H9 (cell line): ENCODE measurements at regions not wholly inside any gene's neighbourhood (a gene's known extent, or its start where the extent isn't known, plus 50 kb on each side); places are given as distances from the start of the nearest gene placed in this dataset.

Source experiments
- DNase-seq: peaks from one replicate; pipeline ENCODE4 v3.0.0-alpha.2; 2017
- H2AFZ ChIP-seq: one replicate; pipeline ENCODE4 v1.6.1; 2013; ENCODE audit warnings: mild to moderate bottlenecking, low read length, control low read depth, moderate library complexity
- H2AK5ac ChIP-seq: 2 replicates; pipeline ENCODE4 v1.6.1; 2013; ENCODE audit warnings: low read length, control low read depth, mixed read lengths; ENCODE audit not compliant: insufficient read length
- H2BK120ac ChIP-seq: one replicate; pipeline ENCODE4 v1.6.1; 2013; ENCODE audit warnings: low read depth, mild to moderate bottlenecking, low read length, control low read depth, inconsistent platforms; ENCODE audit not compliant: poor library complexity, severe bottlenecking
- H2BK12ac ChIP-seq: 2 replicates; pipeline ENCODE4 v1.6.1; 2013; ENCODE audit warnings: low read length, control low read depth, mixed read lengths, low read depth; ENCODE audit not compliant: insufficient read length
- H2BK15ac ChIP-seq: 2 replicates; pipeline ENCODE4 v1.6.1; 2013; ENCODE audit warnings: low read depth, low read length, control low read depth
- H2BK20ac ChIP-seq: one replicate; pipeline ENCODE4 v1.6.1; 2013; ENCODE audit warnings: low read depth, mild to moderate bottlenecking, low read length, control low read depth, inconsistent platforms; ENCODE audit not compliant: poor library complexity, severe bottlenecking
- H2BK5ac ChIP-seq: 2 replicates; pipeline ENCODE4 v1.6.1; 2013; ENCODE audit warnings: low read length, control low read depth, mixed read lengths; ENCODE audit not compliant: insufficient read length
- H3K14ac ChIP-seq: 2 replicates; pipeline ENCODE4 v1.6.1; 2013; ENCODE audit warnings: low read length, control low read depth; ENCODE audit not compliant: insufficient read depth
- H3K18ac ChIP-seq: 2 replicates; pipeline ENCODE4 v1.6.1; 2013; ENCODE audit warnings: low read depth, mild to moderate bottlenecking, mixed read lengths, low read length, control low read depth; ENCODE audit not compliant: insufficient read length
- H3K23ac ChIP-seq: 2 replicates; pipeline ENCODE4 v1.6.1; 2013; ENCODE audit warnings: low read length, control low read depth, mixed read lengths, low read depth; ENCODE audit not compliant: insufficient read length
- H3K23me2 ChIP-seq: 2 replicates; pipeline ENCODE4 v1.6.1; 2013; ENCODE audit warnings: low read depth, mild to moderate bottlenecking, mixed read lengths, low read length, control low read depth; ENCODE audit not compliant: insufficient read length, poor library complexity, severe bottlenecking
- H3K27ac ChIP-seq: 2 replicates; pipeline ENCODE4 v1.5.1; 2013; ENCODE audit warnings: low read length, control low read depth, mixed read lengths, low read depth; ENCODE audit not compliant: insufficient read length
- H3K27me3 ChIP-seq: 2 replicates; pipeline ENCODE4 v1.6.1; 2013; ENCODE audit warnings: low read length, control low read depth, inconsistent platforms; ENCODE audit not compliant: insufficient read depth
- H3K4ac ChIP-seq: 2 replicates; pipeline ENCODE4 v1.6.1; 2013; ENCODE audit warnings: low read depth, mild to moderate bottlenecking, control low read depth, inconsistent platforms, low read length, moderate library complexity
- H3K4me1 ChIP-seq: 2 replicates; pipeline ENCODE4 v1.6.1; 2013; ENCODE audit warnings: low read length, control low read depth, inconsistent platforms; ENCODE audit not compliant: insufficient read depth
- H3K4me2 ChIP-seq: 2 replicates; pipeline ENCODE4 v1.6.1; 2013; ENCODE audit warnings: low read length, control low read depth, mixed read lengths; ENCODE audit not compliant: insufficient read length, insufficient read depth
- H3K56ac ChIP-seq: 2 replicates; pipeline ENCODE4 v1.6.1; 2013; ENCODE audit warnings: low read depth, mild to moderate bottlenecking, mixed read lengths, low read length, control low read depth; ENCODE audit not compliant: insufficient read length
- H3K79me1 ChIP-seq: 2 replicates; pipeline ENCODE4 v1.6.1; 2013; ENCODE audit warnings: low read depth, mild to moderate bottlenecking, moderate library complexity, low read length, control low read depth, inconsistent platforms; ENCODE audit not compliant: insufficient read depth, poor library complexity, severe bottlenecking
- H3K79me2 ChIP-seq: 2 replicates; pipeline ENCODE4 v1.6.1; 2013; ENCODE audit warnings: low read length, control low read depth, inconsistent platforms; ENCODE audit not compliant: insufficient read depth
- H3K9ac ChIP-seq: 2 replicates; pipeline ENCODE4 v1.6.1; 2013; ENCODE audit warnings: low read length, control low read depth, mixed read lengths; ENCODE audit not compliant: insufficient read length; ENCODE audit errors: extremely low read depth
- H3K9me3 ChIP-seq: one replicate; pipeline ENCODE4 v1.6.1; 2013; ENCODE audit warnings: low read depth, low read length, inconsistent platforms; ENCODE audit not compliant: control insufficient read depth
- H3T11ph ChIP-seq: one replicate; pipeline ENCODE4 v1.6.1; 2013; ENCODE audit warnings: mild to moderate bottlenecking, low read length, control low read depth, inconsistent platforms
- H4K20me1 ChIP-seq: one replicate; pipeline ENCODE4 v1.6.1; 2013; ENCODE audit not compliant: control insufficient read depth, insufficient read length, insufficient read depth
- H4K5ac ChIP-seq: 2 replicates; pipeline ENCODE4 v1.6.1; 2013; ENCODE audit warnings: low read depth, mild to moderate bottlenecking, mixed read lengths, low read length, control low read depth; ENCODE audit not compliant: insufficient read length
- H4K8ac ChIP-seq: replicated peaks from 2 replicates; pipeline ENCODE4 v1.6.1; 2013; ENCODE audit warnings: low read length, control low read depth, mixed read lengths, low read depth; ENCODE audit not compliant: insufficient read length
- H4K91ac ChIP-seq: 2 replicates; pipeline ENCODE4 v1.6.1; 2013; ENCODE audit warnings: low read depth, mild to moderate bottlenecking, moderate library complexity, mixed read lengths, low read length, control low read depth; ENCODE audit not compliant: insufficient read length
- H3K27ac Mint-ChIP-seq, 3 experiments: 2 replicates in 2 of 3; 3 replicates in 1 of 3; pipeline ENCODE4 v1.8.0; 2020 to 2021; ENCODE audit warnings: mixed read lengths in 3 of 3, mild to moderate bottlenecking in 1 of 3, moderate library complexity in 1 of 3
- H3K27me3 Mint-ChIP-seq: 2 replicates; pipeline ENCODE4 v1.8.0; 2021; ENCODE audit warnings: low read depth, mild to moderate bottlenecking, moderate library complexity, mixed read lengths
- H3K36me3 Mint-ChIP-seq, 3 experiments: 2 replicates in 2 of 3; 3 replicates in 1 of 3; pipeline ENCODE4 v1.8.0; 2020 to 2021; ENCODE audit warnings: low read depth in 3 of 3, mixed read lengths in 3 of 3; ENCODE audit not compliant: insufficient read depth in 1 of 3
- H3K4me1 Mint-ChIP-seq, 2 experiments: 2 replicates each; pipeline ENCODE4 v1.8.0; 2020; ENCODE audit warnings: mixed read lengths in 2 of 2
- H3K4me3 Mint-ChIP-seq, 2 experiments: 2 replicates in 1 of 2; 3 replicates in 1 of 2; pipeline ENCODE4 v1.8.0; 2020 to 2021; ENCODE audit warnings: mild to moderate bottlenecking in 2 of 2, mixed read lengths in 2 of 2, moderate library complexity in 1 of 2
- H3K9me3 Mint-ChIP-seq, 2 experiments: 2 replicates in 1 of 2; 3 replicates in 1 of 2; pipeline ENCODE4 v1.8.0; 2020; ENCODE audit warnings: mild to moderate bottlenecking in 2 of 2, mixed read lengths in 2 of 2, moderate library complexity in 1 of 2
- WGBS: extraction: QIAGEN DNeasy Blood & Tissue Kit; methylation state at CpG from one replicate; pipeline ENCODE4 v1.1.7; 2013; ENCODE audit warnings: missing lambda C conversion rate, low lambda C conversion rate, mixed read lengths; ENCODE audit not compliant: insufficient read length; ENCODE audit errors: extremely low coverage; 5-methylcytosine and 5-hydroxymethylcytosine counted together
- TF ChIP-seq, protein P1 (sequence below): fragments of 200-600 bp; sonication (generic); conservative IDR thresholded peaks from 3 replicates; pipeline ENCODE4 v1.8.0; 2021; ENCODE audit warnings: antibody characterized with exemption, mild to moderate bottlenecking

DNA sequence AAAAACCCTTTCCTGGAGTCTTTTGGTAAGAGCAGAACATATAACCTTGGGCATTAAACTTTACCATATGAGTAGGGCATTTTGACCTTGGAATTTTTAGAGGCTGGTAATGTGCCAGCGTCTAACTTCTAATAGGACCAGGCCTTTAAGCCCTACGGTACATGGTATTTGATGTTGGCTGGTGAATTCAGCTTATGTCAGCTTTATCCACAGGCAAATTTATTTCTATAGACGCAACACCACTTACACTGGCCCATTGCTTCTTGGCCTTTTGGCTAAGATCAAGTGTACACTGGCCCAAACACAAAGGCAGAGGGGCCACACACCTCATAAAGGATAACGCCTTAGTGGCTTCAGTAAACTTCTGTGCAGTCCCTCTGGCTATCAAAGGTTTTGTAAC is 410.2 kb upstream of the LARGE1 start:
- H4K8ac ChIP-seq, result no peak overlapping the region
- no CpG with 5 or more reads among the region's 4 CpGs for WGBS
- H2BK15ac ChIP-seq, result no peak overlapping the region
- peaks cover 8% of the 10 kb centered on the region for H3K9me3 ChIP-seq
- Mint-ChIP-seq H3K4me3 (no peak overlapping the region), H3K36me3 (peaks cover 4 to 7% (median 7%) of the 10 kb centered on the region in 3 experiments; a peak in 6 of 7 replicates), H3K27me3 (peaks cover 4% of the 10 kb centered on the region), H3K9me3 (peaks cover 16 to 22% of the 10 kb centered on the region in 2 experiments), H3K27ac (no peak overlapping the region), H3K4me1 (no peaks in the 10 kb centered on the region)
- H3K27me3 ChIP-seq, result no peaks in the 10 kb centered on the region
- no peak overlapping the region for H3K56ac ChIP-seq
- H3K27ac ChIP-seq, result no peak overlapping the region
- no peak overlapping the region for H3K18ac ChIP-seq
- H2BK12ac ChIP-seq, result no peak overlapping the region
- H3K79me1 ChIP-seq, result no peaks in the 10 kb centered on the region
- no peak for DNase-seq
- no peak overlapping the region for H4K5ac ChIP-seq
- no peaks in the 10 kb centered on the region for H4K20me1 ChIP-seq
- no peak overlapping the region for H3K14ac ChIP-seq
- TF ChIP-seq, protein P1, sequence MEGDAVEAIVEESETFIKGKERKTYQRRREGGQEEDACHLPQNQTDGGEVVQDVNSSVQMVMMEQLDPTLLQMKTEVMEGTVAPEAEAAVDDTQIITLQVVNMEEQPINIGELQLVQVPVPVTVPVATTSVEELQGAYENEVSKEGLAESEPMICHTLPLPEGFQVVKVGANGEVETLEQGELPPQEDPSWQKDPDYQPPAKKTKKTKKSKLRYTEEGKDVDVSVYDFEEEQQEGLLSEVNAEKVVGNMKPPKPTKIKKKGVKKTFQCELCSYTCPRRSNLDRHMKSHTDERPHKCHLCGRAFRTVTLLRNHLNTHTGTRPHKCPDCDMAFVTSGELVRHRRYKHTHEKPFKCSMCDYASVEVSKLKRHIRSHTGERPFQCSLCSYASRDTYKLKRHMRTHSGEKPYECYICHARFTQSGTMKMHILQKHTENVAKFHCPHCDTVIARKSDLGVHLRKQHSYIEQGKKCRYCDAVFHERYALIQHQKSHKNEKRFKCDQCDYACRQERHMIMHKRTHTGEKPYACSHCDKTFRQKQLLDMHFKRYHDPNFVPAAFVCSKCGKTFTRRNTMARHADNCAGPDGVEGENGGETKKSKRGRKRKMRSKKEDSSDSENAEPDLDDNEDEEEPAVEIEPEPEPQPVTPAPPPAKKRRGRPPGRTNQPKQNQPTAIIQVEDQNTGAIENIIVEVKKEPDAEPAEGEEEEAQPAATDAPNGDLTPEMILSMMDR, result no peak
- H2BK20ac ChIP-seq, result no peak overlapping the region
- no peak overlapping the region for H2BK5ac ChIP-seq
- H2AFZ ChIP-seq, result no peak overlapping the region
- no peak overlapping the region for H3T11ph ChIP-seq
- no peaks in the 10 kb centered on the region for H3K23me2 ChIP-seq
- H3K9ac ChIP-seq, result no peak overlapping the region
- H3K4ac ChIP-seq, result no peak overlapping the region
- H3K23ac ChIP-seq, result no peak overlapping the region
- no peaks in the 10 kb centered on the region; the same call in 1 of the 2 replicates for H3K79me2 ChIP-seq
- no peak overlapping the region for H2BK120ac ChIP-seq
- no peak overlapping the region for H4K91ac ChIP-seq
- H3K4me1 ChIP-seq, result no peaks in the 10 kb centered on the region
- H3K4me2 ChIP-seq, result no peak overlapping the region
- H2AK5ac ChIP-seq, result no peak overlapping the region
